Astrocyte (in vitro differentiated cells and primary cell): ENCODE measurements at regions not wholly inside any gene's neighbourhood (a gene's known extent, or its start where the extent isn't known, plus 50 kb on each side); places are given as distances from the start of the nearest gene placed in this dataset.

Source experiments
- DNase-seq: peaks from one replicate; pipeline ENCODE4 v3.0.0-alpha.2; 2010; ENCODE audit warnings: low read depth
- FAIRE-seq: peaks from 2 replicates; lab custom pipeline; 2011; peaks lifted over from hg19 to GRCh38; lab: Jason Lieb, UNC
- H2AFZ ChIP-seq: 2 replicates; pipeline ENCODE4 v1.6.0; 2012; ENCODE audit warnings: low read depth, low read length, inconsistent platforms
- H3K27ac ChIP-seq: 2 replicates; pipeline ENCODE4 v1.5.1; 2011; ENCODE audit warnings: low read depth, low read length, inconsistent platforms
- H3K27me3 ChIP-seq: 2 replicates; pipeline ENCODE4 v1.6.0; 2011; ENCODE audit warnings: low read length, inconsistent platforms; ENCODE audit not compliant: insufficient read depth
- H3K36me3 ChIP-seq: 2 replicates; pipeline ENCODE4 v1.5.1; 2011; ENCODE audit warnings: low read length, inconsistent platforms; ENCODE audit not compliant: insufficient read depth
- H3K4me1 ChIP-seq: 2 replicates; pipeline ENCODE4 v1.5.1; 2011; ENCODE audit warnings: low read length, inconsistent platforms; ENCODE audit not compliant: insufficient read depth
- H3K4me2 ChIP-seq: 2 replicates; pipeline ENCODE4 v1.6.0; 2012; ENCODE audit warnings: low read length, inconsistent platforms
- H3K4me3 ChIP-seq: 2 replicates; pipeline ENCODE4 v1.5.1; 2011; ENCODE audit warnings: low read depth, mild to moderate bottlenecking, low read length, inconsistent platforms; ENCODE audit not compliant: insufficient read depth
- H3K79me2 ChIP-seq: 2 replicates; pipeline ENCODE4 v1.6.0; 2012; ENCODE audit warnings: mild to moderate bottlenecking, low read length, inconsistent platforms; ENCODE audit not compliant: insufficient read depth
- H3K9ac ChIP-seq: 2 replicates; pipeline ENCODE4 v1.6.0; 2012; ENCODE audit warnings: mild to moderate bottlenecking, low read length, inconsistent platforms
- H3K9me3 ChIP-seq: 2 replicates; pipeline ENCODE4 v1.5.1; 2012; ENCODE audit warnings: low read depth, mild to moderate bottlenecking, low read length, inconsistent platforms; ENCODE audit not compliant: insufficient read depth
- H4K20me1 ChIP-seq: 2 replicates; pipeline ENCODE4 v1.6.0; 2012; ENCODE audit warnings: low read length, inconsistent platforms; ENCODE audit not compliant: insufficient read depth
- H3K27ac Mint-ChIP-seq: one replicate; pipeline ENCODE4 v1.8.0; 2021; ENCODE audit warnings: mild to moderate bottlenecking, mixed read lengths; ENCODE audit not compliant: unreplicated experiment
- H3K27me3 Mint-ChIP-seq: one replicate; pipeline ENCODE4 v1.8.0; 2021; ENCODE audit warnings: low read depth, mixed read lengths; ENCODE audit not compliant: unreplicated experiment
- H3K36me3 Mint-ChIP-seq: one replicate; pipeline ENCODE4 v1.8.0; 2021; ENCODE audit warnings: low read depth, mixed read lengths; ENCODE audit not compliant: unreplicated experiment
- H3K4me1 Mint-ChIP-seq: one replicate; pipeline ENCODE4 v1.8.0; 2021; ENCODE audit warnings: low read depth, mixed read lengths; ENCODE audit not compliant: unreplicated experiment
- H3K4me3 Mint-ChIP-seq: one replicate; pipeline ENCODE4 v1.8.0; 2021; ENCODE audit warnings: mild to moderate bottlenecking, moderate library complexity, mixed read lengths; ENCODE audit not compliant: unreplicated experiment
- H3K9me3 Mint-ChIP-seq: one replicate; pipeline ENCODE4 v1.8.0; 2021; ENCODE audit warnings: mild to moderate bottlenecking, mixed read lengths; ENCODE audit not compliant: unreplicated experiment
- EZH2 ChIP-seq: IDR thresholded peaks from 2 replicates; pipeline ENCODE4 v1.6.1; 2012; ENCODE audit warnings: mild to moderate bottlenecking, low read length, inconsistent platforms; ENCODE audit not compliant: insufficient read depth
- TF ChIP-seq, protein P1 (sequence below): IDR thresholded peaks from 2 replicates; pipeline ENCODE4 v1.5.1; 2011; ENCODE audit warnings: low read depth, mild to moderate bottlenecking, inconsistent platforms, low read length, moderate library complexity; ENCODE audit not compliant: insufficient read depth

- H3K27me3 ChIP-seq, result no peaks in the 10 kb centered on the region
- peaks cover 17% of the 10 kb centered on the region for H3K4me1 ChIP-seq
- no peak for TF ChIP-seq EZH2
- TF ChIP-seq, protein P1, sequence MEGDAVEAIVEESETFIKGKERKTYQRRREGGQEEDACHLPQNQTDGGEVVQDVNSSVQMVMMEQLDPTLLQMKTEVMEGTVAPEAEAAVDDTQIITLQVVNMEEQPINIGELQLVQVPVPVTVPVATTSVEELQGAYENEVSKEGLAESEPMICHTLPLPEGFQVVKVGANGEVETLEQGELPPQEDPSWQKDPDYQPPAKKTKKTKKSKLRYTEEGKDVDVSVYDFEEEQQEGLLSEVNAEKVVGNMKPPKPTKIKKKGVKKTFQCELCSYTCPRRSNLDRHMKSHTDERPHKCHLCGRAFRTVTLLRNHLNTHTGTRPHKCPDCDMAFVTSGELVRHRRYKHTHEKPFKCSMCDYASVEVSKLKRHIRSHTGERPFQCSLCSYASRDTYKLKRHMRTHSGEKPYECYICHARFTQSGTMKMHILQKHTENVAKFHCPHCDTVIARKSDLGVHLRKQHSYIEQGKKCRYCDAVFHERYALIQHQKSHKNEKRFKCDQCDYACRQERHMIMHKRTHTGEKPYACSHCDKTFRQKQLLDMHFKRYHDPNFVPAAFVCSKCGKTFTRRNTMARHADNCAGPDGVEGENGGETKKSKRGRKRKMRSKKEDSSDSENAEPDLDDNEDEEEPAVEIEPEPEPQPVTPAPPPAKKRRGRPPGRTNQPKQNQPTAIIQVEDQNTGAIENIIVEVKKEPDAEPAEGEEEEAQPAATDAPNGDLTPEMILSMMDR, result no peak
- H3K4me2 ChIP-seq, result peak overlapping the region; percentile 63
- no peaks in the 10 kb centered on the region for H3K9me3 ChIP-seq
- peaks cover 29% of the 10 kb centered on the region for H3K4me1 Mint-ChIP-seq
- FAIRE-seq (peak; percentile 88), DNase-seq (peak; percentile 87)
- H3K4me3 ChIP-seq, result peak overlapping the region; percentile 2
- no peak overlapping the region for H3K9ac ChIP-seq
- H3K4me3 Mint-ChIP-seq, result peak overlapping the region; percentile 35
- peak overlapping the region; percentile 99 for H3K27ac Mint-ChIP-seq
- no peaks in the 10 kb centered on the region for H3K36me3 ChIP-seq
- H2AFZ ChIP-seq, result peak overlapping the region; percentile 75
- no peaks in the 10 kb centered on the region for H3K27me3 Mint-ChIP-seq
- H3K27ac ChIP-seq, result peak overlapping the region; percentile 82
- no peaks in the 10 kb centered on the region for H3K79me2 ChIP-seq
- H3K36me3 Mint-ChIP-seq, result no peaks in the 10 kb centered on the region
- no peaks in the 10 kb centered on the region for H3K9me3 Mint-ChIP-seq
- no peaks in the 10 kb centered on the region for H4K20me1 ChIP-seq
Measured at GRCh38 chr3:110576960-110577359, 494.7 kb upstream of the NECTIN3 start.

- peak overlapping the region; percentile 99 for H3K27ac Mint-ChIP-seq
- Histone ChIP-seq H2AFZ (no peak overlapping the region), H3K79me2 (no peaks in the 10 kb centered on the region), H3K4me3 (no peak overlapping the region), H3K27ac (no peak overlapping the region), H3K9me3 (no peaks in the 10 kb centered on the region), H3K9ac (no peak overlapping the region), H4K20me1 (no peaks in the 10 kb centered on the region), H3K27me3 (no peaks in the 10 kb centered on the region), H3K4me1 (peaks cover 17% of the 10 kb centered on the region), H3K36me3 (no peaks in the 10 kb centered on the region), H3K4me2 (no peak overlapping the region)
- TF ChIP-seq EZH2, result no peak
- TF ChIP-seq, protein P1, result no peak
- FAIRE-seq, result no peak
- H3K9me3 Mint-ChIP-seq, result no peaks in the 10 kb centered on the region
- no peak for DNase-seq
- H3K4me3 Mint-ChIP-seq, result no peak overlapping the region
- H3K36me3 Mint-ChIP-seq, result no peaks in the 10 kb centered on the region
- H3K4me1 Mint-ChIP-seq, result peaks cover 29% of the 10 kb centered on the region
- H3K27me3 Mint-ChIP-seq, result no peaks in the 10 kb centered on the region
Measured at GRCh38 chr3:110577854-110578253, 493.8 kb upstream of the NECTIN3 start.

DNA sequence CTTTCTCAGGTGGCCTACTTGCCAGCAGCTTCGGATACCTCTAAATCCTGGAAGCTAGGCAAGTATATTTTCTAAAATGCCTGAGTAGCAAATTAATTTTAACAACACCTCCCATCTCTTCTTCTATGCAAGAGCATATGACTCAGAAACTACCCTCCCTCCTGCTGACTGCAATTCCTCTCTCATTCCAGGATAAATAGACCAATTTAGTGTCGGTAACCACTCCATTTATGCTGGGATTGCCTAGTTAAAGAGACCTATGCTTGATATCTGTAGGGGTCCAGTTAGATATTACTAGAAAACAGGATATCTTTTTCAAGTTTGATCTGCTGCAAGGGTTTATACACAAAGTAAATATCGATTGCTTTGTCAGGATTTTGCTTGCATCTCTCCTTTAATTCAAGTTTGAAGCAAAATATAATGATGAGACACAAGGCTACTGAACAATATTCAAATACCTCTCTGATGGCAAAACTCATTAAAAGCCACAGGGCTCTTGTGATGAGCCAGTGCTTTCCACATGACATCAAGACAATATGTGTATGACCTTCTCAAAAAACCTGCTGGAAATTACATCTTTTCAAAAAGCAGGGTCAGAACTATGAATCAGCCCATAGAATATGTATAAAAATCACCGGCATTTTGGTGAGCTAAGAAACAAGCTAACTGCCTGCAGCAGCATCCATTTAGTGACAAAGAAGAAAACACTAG lies 491.6 kb upstream of the NECTIN3 start:
- no peaks in the 10 kb centered on the region for H3K36me3 ChIP-seq
- Mint-ChIP-seq H3K36me3 (no peaks in the 10 kb centered on the region), H3K27ac (no peak overlapping the region), H3K27me3 (no peaks in the 10 kb centered on the region), H3K9me3 (no peaks in the 10 kb centered on the region), H3K4me3 (no peak overlapping the region), H3K4me1 (peaks cover 35% of the 10 kb centered on the region)
- FAIRE-seq (peak; percentile 55), DNase-seq (peak; percentile 66)
- no peak overlapping the region for H3K4me3 ChIP-seq
- peaks cover 17% of the 10 kb centered on the region for H3K4me1 ChIP-seq
- TF ChIP-seq, protein P1, result no peak
- TF ChIP-seq EZH2, result no peak
- no peaks in the 10 kb centered on the region for H4K20me1 ChIP-seq
- H3K9ac ChIP-seq, result no peak overlapping the region
- H3K27me3 ChIP-seq, result no peaks in the 10 kb centered on the region
- H3K79me2 ChIP-seq, result no peaks in the 10 kb centered on the region
- H2AFZ ChIP-seq, result peak overlapping the region; percentile 11
- peak overlapping the region; percentile 5 for H3K27ac ChIP-seq
- no peaks in the 10 kb centered on the region for H3K9me3 ChIP-seq
- H3K4me2 ChIP-seq, result peak overlapping the region; percentile 42
